H1 (cell line): ENCODE measurements at regions not wholly inside any gene's neighbourhood (a gene's known extent, or its start where the extent isn't known, plus 50 kb on each side); places are given as distances from the start of the nearest gene placed in this dataset.

Source experiments
- ATF2 ChIP-seq: IDR thresholded peaks from 2 replicates; pipeline ENCODE4 v1.6.1; 2012; ENCODE audit warnings: low read length, inconsistent platforms
- NANOG ChIP-seq: IDR thresholded peaks from 2 replicates; pipeline ENCODE4 v1.6.1; 2011; ENCODE audit warnings: low read length, low read depth, mild to moderate bottlenecking, inconsistent platforms; ENCODE audit not compliant: insufficient read depth, poor library complexity, severe bottlenecking
- RXRA ChIP-seq: IDR thresholded peaks from 2 replicates; pipeline ENCODE4 v1.6.1; 2011; ENCODE audit warnings: low read depth, mild to moderate bottlenecking, low read length, moderate library complexity; ENCODE audit not compliant: insufficient read depth
- SAP30 ChIP-seq: fragments of 300-600 bp; sonication (generic); IDR thresholded peaks from 2 replicates; pipeline ENCODE4 v1.7.1; 2012; ENCODE audit warnings: low read length, moderate library complexity, mild to moderate bottlenecking, inconsistent platforms; ENCODE audit not compliant: insufficient read depth, insufficient replicate concordance
- SIRT6 ChIP-seq: IDR thresholded peaks from one replicate; pipeline ENCODE4 v1.7.1; 2012; ENCODE audit warnings: low read length, inconsistent platforms
- SIX5 ChIP-seq: IDR thresholded peaks from 2 replicates; pipeline ENCODE4 v1.6.1; 2011; ENCODE audit warnings: mild to moderate bottlenecking, low read depth, low read length
- USF2 ChIP-seq: IDR thresholded peaks from 2 replicates; pipeline ENCODE4 v1.6.1; 2011; ENCODE audit warnings: low read length, improper control_type of control experiment
- TF ChIP-seq, protein P1 (sequence below): fragments of 300-600 bp; sonication (generic); IDR thresholded peaks from 2 replicates; pipeline ENCODE4 v1.7.1; 2012; ENCODE audit warnings: low read length, moderate library complexity, mild to moderate bottlenecking, inconsistent platforms; ENCODE audit not compliant: insufficient replicate concordance

- TF ChIP-seq, protein P1, sequence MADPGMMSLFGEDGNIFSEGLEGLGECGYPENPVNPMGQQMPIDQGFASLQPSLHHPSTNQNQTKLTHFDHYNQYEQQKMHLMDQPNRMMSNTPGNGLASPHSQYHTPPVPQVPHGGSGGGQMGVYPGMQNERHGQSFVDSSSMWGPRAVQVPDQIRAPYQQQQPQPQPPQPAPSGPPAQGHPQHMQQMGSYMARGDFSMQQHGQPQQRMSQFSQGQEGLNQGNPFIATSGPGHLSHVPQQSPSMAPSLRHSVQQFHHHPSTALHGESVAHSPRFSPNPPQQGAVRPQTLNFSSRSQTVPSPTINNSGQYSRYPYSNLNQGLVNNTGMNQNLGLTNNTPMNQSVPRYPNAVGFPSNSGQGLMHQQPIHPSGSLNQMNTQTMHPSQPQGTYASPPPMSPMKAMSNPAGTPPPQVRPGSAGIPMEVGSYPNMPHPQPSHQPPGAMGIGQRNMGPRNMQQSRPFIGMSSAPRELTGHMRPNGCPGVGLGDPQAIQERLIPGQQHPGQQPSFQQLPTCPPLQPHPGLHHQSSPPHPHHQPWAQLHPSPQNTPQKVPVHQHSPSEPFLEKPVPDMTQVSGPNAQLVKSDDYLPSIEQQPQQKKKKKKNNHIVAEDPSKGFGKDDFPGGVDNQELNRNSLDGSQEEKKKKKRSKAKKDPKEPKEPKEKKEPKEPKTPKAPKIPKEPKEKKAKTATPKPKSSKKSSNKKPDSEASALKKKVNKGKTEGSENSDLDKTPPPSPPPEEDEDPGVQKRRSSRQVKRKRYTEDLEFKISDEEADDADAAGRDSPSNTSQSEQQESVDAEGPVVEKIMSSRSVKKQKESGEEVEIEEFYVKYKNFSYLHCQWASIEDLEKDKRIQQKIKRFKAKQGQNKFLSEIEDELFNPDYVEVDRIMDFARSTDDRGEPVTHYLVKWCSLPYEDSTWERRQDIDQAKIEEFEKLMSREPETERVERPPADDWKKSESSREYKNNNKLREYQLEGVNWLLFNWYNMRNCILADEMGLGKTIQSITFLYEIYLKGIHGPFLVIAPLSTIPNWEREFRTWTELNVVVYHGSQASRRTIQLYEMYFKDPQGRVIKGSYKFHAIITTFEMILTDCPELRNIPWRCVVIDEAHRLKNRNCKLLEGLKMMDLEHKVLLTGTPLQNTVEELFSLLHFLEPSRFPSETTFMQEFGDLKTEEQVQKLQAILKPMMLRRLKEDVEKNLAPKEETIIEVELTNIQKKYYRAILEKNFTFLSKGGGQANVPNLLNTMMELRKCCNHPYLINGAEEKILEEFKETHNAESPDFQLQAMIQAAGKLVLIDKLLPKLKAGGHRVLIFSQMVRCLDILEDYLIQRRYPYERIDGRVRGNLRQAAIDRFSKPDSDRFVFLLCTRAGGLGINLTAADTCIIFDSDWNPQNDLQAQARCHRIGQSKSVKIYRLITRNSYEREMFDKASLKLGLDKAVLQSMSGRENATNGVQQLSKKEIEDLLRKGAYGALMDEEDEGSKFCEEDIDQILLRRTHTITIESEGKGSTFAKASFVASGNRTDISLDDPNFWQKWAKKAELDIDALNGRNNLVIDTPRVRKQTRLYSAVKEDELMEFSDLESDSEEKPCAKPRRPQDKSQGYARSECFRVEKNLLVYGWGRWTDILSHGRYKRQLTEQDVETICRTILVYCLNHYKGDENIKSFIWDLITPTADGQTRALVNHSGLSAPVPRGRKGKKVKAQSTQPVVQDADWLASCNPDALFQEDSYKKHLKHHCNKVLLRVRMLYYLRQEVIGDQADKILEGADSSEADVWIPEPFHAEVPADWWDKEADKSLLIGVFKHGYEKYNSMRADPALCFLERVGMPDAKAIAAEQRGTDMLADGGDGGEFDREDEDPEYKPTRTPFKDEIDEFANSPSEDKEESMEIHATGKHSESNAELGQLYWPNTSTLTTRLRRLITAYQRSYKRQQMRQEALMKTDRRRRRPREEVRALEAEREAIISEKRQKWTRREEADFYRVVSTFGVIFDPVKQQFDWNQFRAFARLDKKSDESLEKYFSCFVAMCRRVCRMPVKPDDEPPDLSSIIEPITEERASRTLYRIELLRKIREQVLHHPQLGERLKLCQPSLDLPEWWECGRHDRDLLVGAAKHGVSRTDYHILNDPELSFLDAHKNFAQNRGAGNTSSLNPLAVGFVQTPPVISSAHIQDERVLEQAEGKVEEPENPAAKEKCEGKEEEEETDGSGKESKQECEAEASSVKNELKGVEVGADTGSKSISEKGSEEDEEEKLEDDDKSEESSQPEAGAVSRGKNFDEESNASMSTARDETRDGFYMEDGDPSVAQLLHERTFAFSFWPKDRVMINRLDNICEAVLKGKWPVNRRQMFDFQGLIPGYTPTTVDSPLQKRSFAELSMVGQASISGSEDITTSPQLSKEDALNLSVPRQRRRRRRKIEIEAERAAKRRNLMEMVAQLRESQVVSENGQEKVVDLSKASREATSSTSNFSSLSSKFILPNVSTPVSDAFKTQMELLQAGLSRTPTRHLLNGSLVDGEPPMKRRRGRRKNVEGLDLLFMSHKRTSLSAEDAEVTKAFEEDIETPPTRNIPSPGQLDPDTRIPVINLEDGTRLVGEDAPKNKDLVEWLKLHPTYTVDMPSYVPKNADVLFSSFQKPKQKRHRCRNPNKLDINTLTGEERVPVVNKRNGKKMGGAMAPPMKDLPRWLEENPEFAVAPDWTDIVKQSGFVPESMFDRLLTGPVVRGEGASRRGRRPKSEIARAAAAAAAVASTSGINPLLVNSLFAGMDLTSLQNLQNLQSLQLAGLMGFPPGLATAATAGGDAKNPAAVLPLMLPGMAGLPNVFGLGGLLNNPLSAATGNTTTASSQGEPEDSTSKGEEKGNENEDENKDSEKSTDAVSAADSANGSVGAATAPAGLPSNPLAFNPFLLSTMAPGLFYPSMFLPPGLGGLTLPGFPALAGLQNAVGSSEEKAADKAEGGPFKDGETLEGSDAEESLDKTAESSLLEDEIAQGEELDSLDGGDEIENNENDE = no peak
- TF ChIP-seq SAP30 (no peak), SIRT6 (no peak), NANOG (no peak), ATF2 (no peak), RXRA (no peak), USF2 (no peak), SIX5 (no peak)
Observed at GRCh38 chr4:85151371-85151770, 184.9 kb upstream of the WDFY3 start (continued).
